ENCODE measurements at regions not wholly inside any gene's neighbourhood (a gene's known extent, or its start where the extent isn't known, plus 50 kb on each side); places are given as distances from the start of the nearest gene placed in this dataset.
"Not testable (repeated sequence)": the region's sequence is repeated elsewhere in the genome, so short reads cannot be mapped to it uniquely, and the experiment has no call there.

- no peak overlapping the region for H3K4me2 ChIP-seq (ENCODE audit: low read depth, low read length, poor library complexity, severe bottlenecking)
- no peaks in the 10 kb centered on the region for H3K4me1 ChIP-seq (ENCODE audit: low read length)
- no peaks in the 10 kb centered on the region for H4K20me1 ChIP-seq (ENCODE audit: insufficient read depth, low read depth, low read length)
- H2AFZ ChIP-seq (ENCODE audit: low read length), result no peak overlapping the region
- DNase-seq, result no peak
- H3K36me3 ChIP-seq (ENCODE audit: insufficient read depth, low read length), result no peaks in the 10 kb centered on the region
- no peaks in the 10 kb centered on the region for H3K79me2 ChIP-seq (ENCODE audit: low read length)
- no peak overlapping the region for H3K4me3 ChIP-seq (ENCODE audit: low read length)
- H3K9ac ChIP-seq (ENCODE audit: low read length), result no peak overlapping the region
- no peak overlapping the region for H3K27ac ChIP-seq (ENCODE audit: low read length)
- H3K9me3 ChIP-seq (ENCODE audit: low read length), result no peaks in the 10 kb centered on the region
- no peaks in the 10 kb centered on the region for H3K27me3 ChIP-seq (ENCODE audit: low read length)
- no peaks in the 10 kb centered on the region for H3K9me2 ChIP-seq (replicated peaks; ENCODE audit: insufficient read depth, low read length)
Measured at GRCh38 chr6:134806180-134806798, 143.6 kb downstream of the ALDH8A1 start.

GRCh38 chr6:134805168-134805567 is 144.7 kb downstream of the ALDH8A1 start:
- no peak overlapping the region for H3K4me3 ChIP-seq (ENCODE audit: low read length)
- no peaks in the 10 kb centered on the region for H3K9me2 ChIP-seq (replicated peaks; ENCODE audit: insufficient read depth, low read length)
- H3K9me3 ChIP-seq (ENCODE audit: low read length), result no peaks in the 10 kb centered on the region
- H3K4me2 ChIP-seq (ENCODE audit: low read depth, low read length, poor library complexity, severe bottlenecking), result no peak overlapping the region
- no peaks in the 10 kb centered on the region for H4K20me1 ChIP-seq (ENCODE audit: insufficient read depth, low read depth, low read length)
- H3K27ac ChIP-seq (ENCODE audit: low read length), result no peak overlapping the region
- no peaks in the 10 kb centered on the region for H3K36me3 ChIP-seq (ENCODE audit: insufficient read depth, low read length)
- no peak for DNase-seq
- no peaks in the 10 kb centered on the region for H3K27me3 ChIP-seq (ENCODE audit: low read length)
- H3K9ac ChIP-seq (ENCODE audit: low read length), result no peak overlapping the region
- H3K79me2 ChIP-seq (ENCODE audit: low read length), result no peaks in the 10 kb centered on the region
- no peak overlapping the region for H2AFZ ChIP-seq (ENCODE audit: low read length)
- no peaks in the 10 kb centered on the region for H3K4me1 ChIP-seq (ENCODE audit: low read length)

DNA sequence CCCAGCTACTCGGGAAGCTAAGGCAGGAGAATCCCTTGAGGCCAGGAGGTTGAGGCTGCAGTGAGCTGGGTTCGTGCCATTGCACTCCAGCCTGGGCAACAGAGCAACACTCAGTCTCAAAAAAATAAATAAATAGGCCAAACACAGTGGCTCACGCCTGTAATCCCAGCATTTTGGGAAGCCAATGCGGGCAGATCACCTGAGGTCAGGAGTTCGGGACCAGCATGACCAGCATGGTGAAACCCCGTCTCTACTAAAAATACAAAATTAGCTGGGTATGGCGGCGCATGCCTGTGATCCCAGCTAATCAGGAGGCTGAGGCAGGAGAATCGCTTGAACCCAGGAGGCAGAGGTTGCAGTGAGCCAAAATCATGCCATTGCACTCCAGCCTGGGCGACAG is 145.6 kb downstream of the ALDH8A1 start:
- not testable (repeated sequence) for H3K9me2 ChIP-seq (replicated peaks; ENCODE audit: insufficient read depth, low read length); H3K4me2 ChIP-seq (ENCODE audit: low read depth, low read length, poor library complexity, severe bottlenecking); H4K20me1 ChIP-seq (ENCODE audit: insufficient read depth, low read depth, low read length); H3K36me3 ChIP-seq (ENCODE audit: insufficient read depth, low read length); H3K4me3 ChIP-seq (ENCODE audit: low read length); H3K27me3 ChIP-seq (ENCODE audit: low read length); H3K27ac ChIP-seq (ENCODE audit: low read length); H2AFZ ChIP-seq (ENCODE audit: low read length); H3K79me2 ChIP-seq (ENCODE audit: low read length); H3K4me1 ChIP-seq (ENCODE audit: low read length); H3K9ac ChIP-seq (ENCODE audit: low read length); DNase-seq; H3K9me3 ChIP-seq (ENCODE audit: low read length)

GRCh38 chr6:134802426-134803058 is 147.4 kb downstream of the ALDH8A1 start:
- DNase-seq, result no peak
- H3K79me2 ChIP-seq (ENCODE audit: low read length), result no peaks in the 10 kb centered on the region
- no peak overlapping the region for H3K27ac ChIP-seq (ENCODE audit: low read length)
- no peaks in the 10 kb centered on the region for H3K9me2 ChIP-seq (replicated peaks; ENCODE audit: insufficient read depth, low read length)
- no peak overlapping the region for H3K4me2 ChIP-seq (ENCODE audit: low read depth, low read length, poor library complexity, severe bottlenecking)
- no peaks in the 10 kb centered on the region for H3K4me1 ChIP-seq (ENCODE audit: low read length)
- no peaks in the 10 kb centered on the region for H4K20me1 ChIP-seq (ENCODE audit: insufficient read depth, low read depth, low read length)
- no peak overlapping the region for H3K4me3 ChIP-seq (ENCODE audit: low read length)
- H3K9me3 ChIP-seq (ENCODE audit: low read length), result no peaks in the 10 kb centered on the region
- no peak overlapping the region for H2AFZ ChIP-seq (ENCODE audit: low read length)
- no peaks in the 10 kb centered on the region for H3K36me3 ChIP-seq (ENCODE audit: insufficient read depth, low read length)
- H3K9ac ChIP-seq (ENCODE audit: low read length), result no peak overlapping the region
- no peaks in the 10 kb centered on the region for H3K27me3 ChIP-seq (ENCODE audit: low read length)

DNA sequence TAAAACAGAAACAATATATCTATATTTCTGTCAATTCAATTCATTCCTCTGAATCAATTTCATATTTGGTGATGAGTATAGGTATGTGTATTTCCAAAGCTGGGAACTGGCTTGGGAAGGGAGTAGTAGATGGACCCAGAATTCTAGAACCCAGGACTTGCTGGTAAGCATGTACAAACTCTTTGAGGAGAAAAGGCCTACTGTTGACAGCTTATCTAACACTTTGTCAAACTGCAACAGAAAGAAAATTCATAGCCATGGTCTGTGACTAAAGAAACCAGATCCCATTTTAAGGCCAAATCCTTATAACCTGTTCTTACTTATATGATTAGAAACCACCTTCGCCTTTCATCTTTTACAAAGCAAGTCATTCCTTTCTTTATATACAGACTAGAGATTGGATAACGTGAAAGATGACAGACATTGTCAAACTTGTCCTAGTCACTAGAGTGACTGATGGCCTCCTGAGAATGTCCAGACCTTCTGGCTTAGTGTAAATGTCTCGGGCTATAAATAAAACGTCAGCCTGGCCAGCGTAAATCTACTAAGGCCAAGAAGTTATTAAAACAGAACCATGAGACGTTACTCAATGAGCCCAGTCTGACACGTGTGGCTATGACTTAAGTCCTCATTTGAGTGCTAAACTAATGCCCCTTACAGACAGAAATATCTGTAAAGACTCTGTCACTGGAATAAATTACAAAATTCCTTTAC is 152.3 kb downstream of the ALDH8A1 start:
- Histone ChIP-seq H3K4me3 (ENCODE audit: low read length) (no peak overlapping the region), H3K4me2 (ENCODE audit: low read depth, low read length, poor library complexity, severe bottlenecking) (no peak overlapping the region), H3K27ac (ENCODE audit: low read length) (no peak overlapping the region), H3K9ac (ENCODE audit: low read length) (no peak overlapping the region), H3K9me3 (ENCODE audit: low read length) (no peaks in the 10 kb centered on the region), H4K20me1 (ENCODE audit: insufficient read depth, low read depth, low read length) (no peaks in the 10 kb centered on the region), H3K9me2 (replicated peaks; ENCODE audit: insufficient read depth, low read length) (no peaks in the 10 kb centered on the region), H3K79me2 (ENCODE audit: low read length) (no peaks in the 10 kb centered on the region), H2AFZ (ENCODE audit: low read length) (no peak overlapping the region), H3K27me3 (ENCODE audit: low read length) (no peaks in the 10 kb centered on the region), H3K36me3 (ENCODE audit: insufficient read depth, low read length) (no peaks in the 10 kb centered on the region), H3K4me1 (ENCODE audit: low read length) (no peaks in the 10 kb centered on the region)
- DNase-seq, result no peak

DNA sequence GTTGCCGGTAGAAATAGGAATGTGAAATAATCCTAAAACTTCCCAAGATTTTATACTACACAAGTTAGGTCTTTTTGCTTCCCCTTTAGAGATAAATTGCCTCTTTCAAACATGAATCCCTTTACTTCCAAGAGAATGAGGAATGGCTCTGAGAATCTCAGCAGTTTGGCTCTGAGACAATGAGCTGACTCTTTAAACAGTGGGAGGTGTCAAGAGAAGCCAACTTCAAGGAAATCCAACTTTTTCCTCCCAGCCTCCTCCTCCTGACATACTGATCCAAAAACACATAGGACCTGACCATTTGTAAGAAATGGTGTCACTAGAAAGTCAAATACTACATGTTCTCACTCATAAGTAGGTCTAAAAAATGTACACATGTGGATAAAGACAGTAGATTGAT is 154.2 kb downstream of the ALDH8A1 start:
- H4K20me1 ChIP-seq (ENCODE audit: insufficient read depth, low read depth, low read length), result no peaks in the 10 kb centered on the region
- DNase-seq, result no peak
- H3K27me3 ChIP-seq (ENCODE audit: low read length), result no peaks in the 10 kb centered on the region
- H3K4me1 ChIP-seq (ENCODE audit: low read length), result no peaks in the 10 kb centered on the region
- H3K36me3 ChIP-seq (ENCODE audit: insufficient read depth, low read length), result no peaks in the 10 kb centered on the region
- H3K9ac ChIP-seq (ENCODE audit: low read length), result no peak overlapping the region
- H3K4me3 ChIP-seq (ENCODE audit: low read length), result no peak overlapping the region
- no peak overlapping the region for H3K4me2 ChIP-seq (ENCODE audit: low read depth, low read length, poor library complexity, severe bottlenecking)
- no peaks in the 10 kb centered on the region for H3K79me2 ChIP-seq (ENCODE audit: low read length)
- no peak overlapping the region for H3K27ac ChIP-seq (ENCODE audit: low read length)
- H3K9me2 ChIP-seq (replicated peaks; ENCODE audit: insufficient read depth, low read length), result no peaks in the 10 kb centered on the region
- no peaks in the 10 kb centered on the region for H3K9me3 ChIP-seq (ENCODE audit: low read length)
- H2AFZ ChIP-seq (ENCODE audit: low read length), result no peak overlapping the region

DNA sequence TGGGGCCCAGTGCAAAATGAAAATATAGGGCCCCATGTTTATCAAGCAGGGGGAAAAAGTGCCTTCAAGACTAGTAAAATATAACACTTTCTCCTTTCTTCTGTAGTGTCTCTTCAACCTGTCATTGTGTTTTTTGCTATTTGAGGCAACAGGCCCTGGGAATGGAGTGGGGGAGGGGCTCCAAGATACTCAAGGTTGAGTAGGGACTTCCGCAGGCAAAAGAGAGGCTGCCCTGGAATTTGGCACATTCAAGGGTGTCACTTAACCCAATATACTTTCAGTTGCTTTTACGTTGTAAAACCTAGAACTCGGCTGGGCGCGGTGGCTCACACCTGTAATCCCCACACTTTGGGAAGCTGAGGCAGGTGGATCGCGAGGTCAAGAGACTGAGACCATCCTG is 154.9 kb downstream of the ALDH8A1 start:
- no peaks in the 10 kb centered on the region for H4K20me1 ChIP-seq (ENCODE audit: insufficient read depth, low read depth, low read length)
- no peak overlapping the region for H2AFZ ChIP-seq (ENCODE audit: low read length)
- no peaks in the 10 kb centered on the region for H3K9me3 ChIP-seq (ENCODE audit: low read length)
- no peaks in the 10 kb centered on the region for H3K27me3 ChIP-seq (ENCODE audit: low read length)
- H3K79me2 ChIP-seq (ENCODE audit: low read length), result no peaks in the 10 kb centered on the region
- H3K4me2 ChIP-seq (ENCODE audit: low read depth, low read length, poor library complexity, severe bottlenecking), result no peak overlapping the region
- H3K4me3 ChIP-seq (ENCODE audit: low read length), result no peak overlapping the region
- H3K27ac ChIP-seq (ENCODE audit: low read length), result no peak overlapping the region
- no peaks in the 10 kb centered on the region for H3K9me2 ChIP-seq (replicated peaks; ENCODE audit: insufficient read depth, low read length)
- H3K4me1 ChIP-seq (ENCODE audit: low read length), result no peaks in the 10 kb centered on the region
- no peak overlapping the region for H3K9ac ChIP-seq (ENCODE audit: low read length)
- no peak for DNase-seq
- no peaks in the 10 kb centered on the region for H3K36me3 ChIP-seq (ENCODE audit: insufficient read depth, low read length)

DNA sequence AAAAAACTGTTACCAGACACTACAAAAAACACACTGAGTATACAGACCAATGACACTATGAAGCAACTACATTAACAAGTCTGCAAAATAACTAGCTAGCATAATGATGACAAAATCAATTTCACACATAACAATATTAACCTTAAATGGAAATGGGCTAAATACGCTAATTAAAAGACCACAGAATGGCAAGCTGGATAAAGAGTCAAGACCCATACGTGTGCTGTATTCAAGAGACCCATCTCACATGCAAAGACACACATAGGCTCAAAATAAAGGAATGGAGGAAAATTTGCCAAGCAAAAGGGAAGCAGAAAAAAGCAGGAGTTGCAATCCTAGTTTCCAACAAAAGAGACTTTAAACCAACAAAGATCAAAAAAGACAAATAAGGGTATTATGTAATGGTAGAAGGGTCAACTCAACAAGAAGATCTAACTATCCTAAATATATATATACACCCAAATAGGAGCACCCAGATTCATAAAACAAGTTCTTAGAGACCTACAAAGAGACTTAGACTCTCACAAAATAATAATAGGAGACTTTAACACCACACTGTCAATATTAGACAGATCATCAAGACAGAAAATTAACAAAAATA is 158.6 kb downstream of the ALDH8A1 start:
- H3K4me2 ChIP-seq (ENCODE audit: low read depth, low read length, poor library complexity, severe bottlenecking); DNase-seq; H3K79me2 ChIP-seq (ENCODE audit: low read length); H3K9me2 ChIP-seq (replicated peaks; ENCODE audit: insufficient read depth, low read length); H3K4me3 ChIP-seq (ENCODE audit: low read length); H3K27ac ChIP-seq (ENCODE audit: low read length); H4K20me1 ChIP-seq (ENCODE audit: insufficient read depth, low read depth, low read length); H3K9me3 ChIP-seq (ENCODE audit: low read length); H3K4me1 ChIP-seq (ENCODE audit: low read length); H3K36me3 ChIP-seq (ENCODE audit: insufficient read depth, low read length); H3K9ac ChIP-seq (ENCODE audit: low read length); H3K27me3 ChIP-seq (ENCODE audit: low read length); H2AFZ ChIP-seq (ENCODE audit: low read length): not testable (repeated sequence)

All from Karpas-422 (cell line).